Stomach (tissue), 4 donors: ENCODE measurements at regions not wholly inside any gene's neighbourhood (a gene's known extent, or its start where the extent isn't known, plus 50 kb on each side); places are given as distances from the start of the nearest gene placed in this dataset.
A peak's percentile ranks its signal among the peaks of the same experiment; 100 is the strongest.

Experiments used
- CTCF ChIP-seq, 7 experiments: fragments of 450-650 bp in 4 of 7; fragments of 200-600 bp in 3 of 7; sonication (generic) in 3 of 7; IDR thresholded peaks; one replicate each; pipeline ENCODE4 v1.5.1; 2016 to 2019; ENCODE audit warnings: antibody characterized with exemption in 7 of 7, control low read depth in 2 of 7, mild to moderate bottlenecking in 1 of 7
- POLR2A ChIP-seq, 4 donors: fragments of 450-650 bp; IDR thresholded peaks; one replicate each; pipeline ENCODE4 v1.6.1; 2016; ENCODE audit warnings: antibody characterized with exemption in 4 of 4, control low read depth in 2 of 4, mild to moderate bottlenecking in 1 of 4, moderate library complexity in 1 of 4
- POLR2AphosphoS5 ChIP-seq, 3 donors: sonication (generic); formaldehyde crosslinking; IDR thresholded peaks; one replicate each; pipeline ENCODE4 v1.6.1; 2016; ENCODE audit warnings: antibody characterized with exemption in 3 of 3

GRCh38 chrX:39152106-39152649 lies 350.9 kb downstream of the MID1IP1 start:
- peak in 5 of 7 experiments; percentile 14 to 35 (median 24) for TF ChIP-seq CTCF (IDR thresholded peaks at IDR 0.05)
- TF ChIP-seq POLR2A (IDR thresholded peaks at IDR 0.05) = no peak
- no peak for TF ChIP-seq POLR2AphosphoS5 (IDR thresholded peaks at IDR 0.05)
